ENCODE measurements at regions not wholly inside any gene's neighbourhood (a gene's known extent, or its start where the extent isn't known, plus 50 kb on each side); places are given as distances from the start of the nearest gene placed in this dataset.
"Not testable (repeated sequence)": the region's sequence is repeated elsewhere in the genome, so short reads cannot be mapped to it uniquely, and the experiment has no call there.

DNA sequence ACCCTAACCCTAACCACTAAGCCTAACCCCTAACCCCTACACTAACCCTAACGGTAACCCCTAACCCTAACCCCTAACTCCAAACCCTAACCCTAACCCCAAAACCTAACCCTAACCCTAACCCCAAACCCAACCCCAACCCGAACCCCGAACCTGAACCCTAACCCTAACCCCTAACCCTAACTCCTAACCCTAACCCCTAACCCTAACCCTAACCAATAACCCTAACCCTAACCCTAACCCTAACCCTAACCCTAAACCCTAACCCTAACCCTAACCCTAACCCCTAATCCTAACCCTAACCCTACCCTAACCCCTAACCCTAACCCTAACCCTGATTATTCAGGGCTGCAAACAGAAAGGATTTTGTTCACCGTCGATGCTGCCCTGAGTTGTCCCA is 144.6 kb upstream of the DUSP22 start:
- not testable (repeated sequence) for DNase-seq (ENCODE audit: low read depth)

- peak; percentile 57 for DNase-seq (ENCODE audit: low read depth)
Measured at GRCh38 chr6:148051-148984, 144.0 kb upstream of the DUSP22 start.

DNA sequence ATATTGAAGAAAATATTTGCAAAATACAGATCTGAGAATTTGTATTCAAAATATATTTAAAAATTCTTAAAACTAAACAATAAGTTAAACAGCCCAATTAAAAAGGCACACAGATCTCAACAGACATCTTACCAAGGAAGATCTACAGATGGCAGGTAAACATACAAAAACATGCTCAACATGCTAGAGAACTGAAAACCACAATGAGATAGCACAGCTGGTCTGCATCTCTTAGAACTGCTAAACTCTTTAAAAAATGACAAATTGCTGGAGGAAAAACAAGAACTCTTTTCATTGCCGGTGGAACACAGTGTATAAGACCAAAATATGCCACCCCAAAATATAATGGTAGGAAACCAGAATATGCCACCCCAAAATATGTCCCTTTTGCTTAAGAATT is 142.1 kb upstream of the DUSP22 start:
- not testable (repeated sequence) for DNase-seq (ENCODE audit: low read depth)

DNA sequence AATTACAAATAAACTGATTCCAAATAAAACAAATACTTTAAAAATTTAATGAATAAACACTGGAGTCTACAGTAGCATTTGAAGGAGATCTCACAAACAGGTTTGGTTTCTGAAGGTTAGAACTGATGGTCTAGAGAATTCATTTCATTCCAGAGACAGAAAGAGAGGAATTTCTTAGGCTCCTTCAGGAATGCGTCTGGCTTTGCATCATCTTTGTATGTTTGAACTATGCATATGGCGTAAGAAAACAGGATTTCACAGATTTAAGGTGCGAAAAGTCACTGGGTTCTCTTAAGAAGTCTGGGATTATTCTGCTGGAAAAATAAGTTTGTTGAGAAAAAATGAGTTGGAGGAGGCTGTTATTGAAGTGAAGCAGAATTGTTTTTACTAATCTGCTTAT is 139.9 kb upstream of the DUSP22 start:
- DNase-seq (ENCODE audit: low read depth), result peak; percentile 27

DNA sequence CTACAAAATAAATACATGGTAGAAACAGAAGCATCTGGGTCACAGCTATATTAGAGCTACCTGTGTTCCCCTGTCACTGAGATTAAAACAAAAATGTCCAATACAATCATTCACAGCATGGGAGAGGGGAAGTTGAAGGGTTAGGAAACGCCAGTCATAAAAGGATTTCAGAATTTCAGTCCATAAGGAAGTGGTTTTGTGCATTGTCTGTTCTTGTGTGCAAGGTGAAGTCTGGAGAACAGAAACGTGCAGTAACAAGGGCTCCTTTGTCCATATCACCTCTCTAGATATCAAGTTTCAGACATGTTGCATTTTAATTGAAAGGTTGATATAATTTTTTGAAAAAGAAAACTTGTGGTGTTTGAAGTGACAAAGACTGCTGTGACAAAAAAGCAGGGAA is 139.3 kb upstream of the DUSP22 start:
- DNase-seq (ENCODE audit: low read depth), result not testable (repeated sequence)

GRCh38 chr6:153867-154266 is 138.4 kb upstream of the DUSP22 start:
- DNase-seq (ENCODE audit: low read depth), result not testable (repeated sequence)

DNA sequence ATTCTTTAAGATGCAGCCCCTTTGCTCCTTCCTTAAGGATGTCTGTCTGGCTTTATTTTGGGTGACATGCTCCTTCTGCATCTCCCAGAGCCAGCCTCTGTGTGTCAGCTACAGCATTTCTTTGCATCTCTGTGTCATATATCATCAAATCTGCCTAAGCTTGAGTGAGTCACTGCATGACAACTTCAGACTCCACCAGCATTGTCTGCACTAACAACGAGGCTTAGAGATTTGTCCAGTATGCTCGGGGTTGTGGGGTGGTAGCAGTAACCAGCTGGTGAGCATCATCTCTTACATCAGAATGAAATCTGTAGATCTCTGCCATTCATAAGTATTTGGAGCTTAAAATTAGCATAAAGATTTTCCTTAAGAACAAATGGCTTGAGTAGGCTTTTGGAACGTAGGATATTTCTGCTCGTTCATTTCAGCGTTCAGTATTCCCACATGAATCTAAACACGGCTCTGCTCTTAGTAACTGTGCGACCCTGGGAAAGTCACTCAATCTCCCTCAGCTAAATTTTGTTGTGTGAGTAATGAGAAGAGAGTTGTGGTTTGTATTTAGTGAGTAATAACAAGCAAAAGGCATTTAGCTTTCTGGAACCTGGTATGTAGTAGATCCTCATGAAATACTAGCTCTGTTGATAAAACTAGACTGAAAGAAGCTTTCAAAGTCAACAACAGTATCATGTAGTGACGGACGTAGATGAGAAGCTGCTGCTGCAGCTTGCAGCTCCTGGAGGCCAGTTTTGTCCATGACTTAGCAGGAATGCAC is 137.8 kb upstream of the DUSP22 start:
- DNase-seq (ENCODE audit: low read depth), result peak; percentile 76

- no peak for DNase-seq (ENCODE audit: low read depth)
Measured at GRCh38 chr6:156010-156409, 136.3 kb upstream of the DUSP22 start.

DNA sequence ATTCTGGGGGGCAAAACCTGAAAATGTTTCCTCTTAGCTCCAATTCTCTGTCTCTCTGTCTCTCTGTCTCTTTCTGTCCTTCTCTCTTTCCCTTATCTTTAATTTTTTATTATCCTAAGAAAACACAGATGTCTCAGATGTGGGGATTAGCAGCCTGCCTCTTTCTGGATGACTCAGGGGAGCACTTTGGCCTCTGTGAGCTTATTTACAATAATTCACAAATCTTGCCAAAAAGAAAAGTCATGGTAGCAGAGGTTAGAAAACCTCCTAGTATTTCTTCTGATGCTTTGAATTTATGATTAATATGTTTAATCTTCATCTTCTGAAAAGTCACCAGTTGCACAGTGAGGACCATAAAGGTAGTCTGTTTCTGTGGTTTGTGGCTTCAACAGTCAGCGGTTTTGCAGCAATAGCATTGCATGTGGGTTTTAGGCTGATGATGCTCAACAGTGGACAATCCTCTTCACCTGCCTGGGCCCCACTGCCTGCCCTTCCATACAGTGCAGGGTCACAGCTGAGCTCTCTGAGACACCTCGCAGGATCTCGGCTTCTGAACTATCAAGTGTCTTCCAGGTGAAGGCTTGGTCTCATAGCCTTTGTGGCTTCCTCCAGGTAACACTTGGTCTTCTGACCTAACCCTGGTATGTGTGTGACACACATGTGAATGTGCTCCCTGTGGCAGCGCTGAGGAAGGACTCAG is 135.7 kb upstream of the DUSP22 start:
- DNase-seq (ENCODE audit: low read depth), result peak; percentile 60

DNA sequence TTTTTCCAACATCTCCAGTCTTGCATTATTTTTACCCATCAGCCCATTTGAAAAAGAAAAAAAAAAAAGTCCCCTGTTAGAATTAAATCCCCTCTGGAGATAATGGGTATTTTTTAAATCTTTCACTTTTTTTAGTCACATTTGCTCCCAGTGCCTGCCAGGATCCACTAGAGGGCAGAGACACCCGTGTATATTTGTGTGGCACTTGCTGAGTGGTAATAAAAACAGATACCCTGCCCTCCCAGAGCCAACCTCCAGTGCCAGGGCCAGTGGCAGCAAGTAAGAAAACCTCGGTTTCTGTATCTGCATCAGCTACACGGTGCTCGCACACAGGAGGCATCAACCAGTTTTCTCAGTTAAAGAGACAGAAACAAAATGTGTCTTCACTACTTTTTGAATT is 135.1 kb upstream of the DUSP22 start:
- not testable (repeated sequence) for DNase-seq (ENCODE audit: low read depth)

GRCh38 chr6:161657-162056 is 130.6 kb upstream of the DUSP22 start:
- DNase-seq (ENCODE audit: low read depth), result not testable (repeated sequence)

DNA sequence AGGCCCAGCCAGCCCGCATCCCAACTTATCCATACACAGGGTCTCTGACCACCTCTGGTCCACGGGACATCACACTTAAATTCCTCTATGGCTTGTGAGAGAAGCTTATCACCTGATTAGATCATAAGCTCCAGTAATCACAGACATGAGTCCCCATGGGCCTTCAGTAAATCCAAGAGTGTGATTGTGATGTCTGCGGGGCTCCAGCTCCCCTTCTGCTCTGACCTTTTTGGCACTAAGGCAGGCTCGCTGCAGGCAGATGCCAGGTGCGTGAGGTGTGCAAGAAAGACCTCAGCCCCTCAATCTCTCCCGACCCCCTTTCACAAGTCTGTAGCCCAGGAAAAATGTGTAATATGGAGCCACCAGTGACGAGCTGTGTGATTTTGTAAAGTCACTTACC is 127.6 kb upstream of the DUSP22 start:
- no peak for DNase-seq (ENCODE audit: low read depth)

- DNase-seq (ENCODE audit: low read depth), result no peak
Measured at GRCh38 chr6:165263-165662, 127.0 kb upstream of the DUSP22 start.

GRCh38 chr6:165906-166305 is 126.4 kb upstream of the DUSP22 start:
- no peak for DNase-seq (ENCODE audit: low read depth)

DNA sequence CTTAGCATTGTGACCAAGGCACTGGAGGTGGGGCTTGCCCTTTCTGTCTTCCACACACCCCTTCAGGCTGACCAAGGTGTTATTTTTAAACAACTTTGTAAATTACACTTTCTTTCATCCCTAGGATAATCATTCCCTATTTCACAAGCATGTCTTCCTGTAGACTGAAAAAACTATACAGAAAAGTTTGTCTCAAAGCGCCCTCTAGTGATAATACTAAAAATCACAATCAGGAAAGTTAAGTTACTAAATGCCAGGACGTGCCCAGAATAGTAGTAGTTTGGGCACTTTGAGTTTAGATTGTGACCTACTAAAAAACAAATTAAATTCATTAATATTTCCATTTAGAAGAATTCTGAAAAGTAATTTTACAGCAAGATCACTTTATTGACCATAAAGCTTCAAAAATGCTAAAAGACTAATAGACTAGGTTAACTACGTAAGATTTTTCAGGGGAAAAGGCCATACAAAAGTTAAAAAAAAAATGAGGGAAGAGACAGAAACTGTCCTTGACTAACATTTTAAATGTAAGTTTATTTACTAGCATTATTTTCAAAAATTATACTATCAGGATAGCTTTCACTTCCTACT is 123.3 kb upstream of the DUSP22 start:
- DNase-seq (ENCODE audit: low read depth), result peak; percentile 51

GRCh38 chr6:174036-174435 is 118.3 kb upstream of the DUSP22 start:
- DNase-seq (ENCODE audit: low read depth), result no peak

DNA sequence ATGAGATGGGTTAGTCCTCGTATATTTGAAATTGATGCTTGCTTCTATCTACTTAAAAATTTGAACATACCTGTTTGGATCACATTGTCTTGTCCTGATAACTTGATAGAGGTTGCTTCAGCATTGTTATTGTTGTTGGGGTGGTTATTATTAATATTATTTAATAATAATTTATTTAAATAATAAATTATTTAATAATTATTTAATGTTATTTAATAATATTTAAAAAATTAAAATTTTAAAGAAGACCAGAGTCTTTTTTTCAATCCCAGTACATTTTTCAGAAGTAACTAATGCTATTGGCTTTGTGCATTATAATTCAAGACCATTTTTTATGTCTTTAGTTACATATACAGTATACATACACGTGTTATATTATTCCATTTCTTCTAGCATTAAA is 116.6 kb upstream of the DUSP22 start:
- no peak for DNase-seq (ENCODE audit: low read depth)

DNA sequence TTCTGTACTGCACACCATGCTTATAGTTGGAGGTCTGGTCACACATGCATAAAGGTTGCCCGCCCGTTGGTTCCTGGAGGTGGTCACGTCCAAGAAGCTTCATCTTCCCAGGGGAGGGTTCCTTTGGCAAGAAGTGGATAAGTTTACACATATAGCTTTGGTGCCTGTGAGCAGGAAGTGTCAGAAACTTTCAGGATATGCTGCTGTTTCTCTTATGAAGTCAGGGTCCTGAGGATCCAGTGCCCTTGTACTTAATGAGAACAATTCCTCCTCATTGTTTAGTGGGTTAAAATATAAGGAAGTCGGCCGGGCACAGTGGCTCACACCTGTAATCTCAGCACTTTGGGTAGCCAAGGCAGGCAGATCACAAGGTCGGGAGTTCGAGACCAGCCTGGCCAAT is 115.5 kb upstream of the DUSP22 start:
- DNase-seq (ENCODE audit: low read depth), result no peak

DNA sequence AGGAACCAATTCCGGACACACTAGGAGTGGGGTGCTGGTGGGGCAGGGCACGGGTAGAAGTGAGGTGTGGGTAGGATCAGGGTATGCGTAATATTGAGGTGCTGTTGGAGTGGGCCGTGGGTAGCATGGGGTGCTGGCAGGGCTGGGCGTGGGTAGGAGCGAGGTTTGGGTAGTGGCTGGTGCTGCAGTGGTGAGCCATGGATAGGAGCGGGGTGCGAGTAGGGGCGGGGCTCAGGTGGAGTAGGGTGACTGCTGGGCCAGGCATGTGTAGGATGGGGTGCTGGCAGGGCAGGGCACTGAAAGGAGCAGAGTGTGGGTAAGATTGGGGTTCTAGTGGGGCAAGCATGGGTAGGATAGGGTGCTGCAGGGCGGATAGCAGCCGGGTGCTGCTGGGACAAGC is 114.2 kb upstream of the DUSP22 start:
- DNase-seq (ENCODE audit: low read depth), result no peak

GRCh38 chr6:178929-179328 is 113.4 kb upstream of the DUSP22 start:
- DNase-seq (ENCODE audit: low read depth), result not testable (repeated sequence)

DNA sequence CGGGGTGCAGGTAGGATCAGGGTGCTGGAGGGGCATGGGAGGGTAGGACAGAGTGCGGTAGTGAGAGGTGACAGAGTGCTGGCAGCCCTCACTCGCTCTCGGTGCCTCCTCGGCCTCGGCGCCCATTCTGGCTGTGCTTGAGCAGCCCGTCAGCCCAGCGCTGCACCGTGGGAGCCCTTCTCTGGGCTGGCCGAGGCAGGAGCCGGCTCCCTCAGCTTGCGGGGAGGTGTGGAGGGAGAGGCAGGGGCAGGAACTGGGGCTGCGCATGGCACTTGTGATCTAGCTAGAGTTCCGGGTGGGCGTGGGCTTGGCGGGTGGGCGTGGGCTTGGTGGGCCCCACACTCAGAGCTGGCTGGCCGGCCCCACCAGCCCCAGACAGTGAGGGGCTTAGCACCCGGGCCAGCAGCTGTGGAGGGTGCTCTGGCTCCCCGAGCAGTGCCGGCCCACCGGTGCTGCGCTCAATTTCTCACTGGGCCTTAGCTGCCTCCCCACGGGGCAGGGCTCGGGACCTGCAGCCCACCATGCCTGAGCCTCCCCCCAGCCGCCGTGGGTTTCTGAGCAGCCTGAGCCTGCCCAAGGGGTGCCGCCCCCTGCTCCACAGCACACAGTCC is 112.8 kb upstream of the DUSP22 start:
- DNase-seq (ENCODE audit: low read depth), result no peak
